A673 (cell line): ENCODE measurements at regions not wholly inside any gene's neighbourhood (a gene's known extent, or its start where the extent isn't known, plus 50 kb on each side); places are given as distances from the start of the nearest gene placed in this dataset.

Source experiments
- BruUV-seq: library from RNA; stranded (reverse); fragments of 400-500 nt; replicated peaks from 2 replicates; lab custom pipeline; 2021; lab: Mats Ljungman, UMichigan
- CTCF ChIA-PET: fragments of 300-600 bp; sonication (Branson Sonifier 250); formaldehyde crosslinking; loops from one replicate; lab custom pipeline; 2022; ENCODE audit warnings: antibody characterized with exemption; lab: Charles Lee
- POLR2A ChIA-PET: fragments of 300-600 bp; sonication (Branson Sonifier 250); formaldehyde crosslinking; loops from one replicate; lab custom pipeline; 2022; ENCODE audit warnings: antibody characterized with exemption; ENCODE audit not compliant: low non-redundant PET; lab: Charles Lee
- DNase-seq: peaks from one replicate; pipeline ENCODE4 v3.0.0-alpha.2; 2015; ENCODE audit warnings: low spot score
- H3K27ac ChIP-seq: fragments of 200-600 bp; sonication (generic); 2 replicates; pipeline ENCODE4 v1.5.1; 2016; ENCODE audit warnings: mixed run types, low read depth, mild to moderate bottlenecking, mixed read lengths, antibody characterized with exemption, low read length; ENCODE audit not compliant: poor library complexity, severe bottlenecking
- H3K27me3 ChIP-seq: fragments of 200-600 bp; sonication (generic); replicated peaks from 2 replicates; pipeline ENCODE4 v1.6.1; 2017; ENCODE audit warnings: mixed run types, low read depth, mild to moderate bottlenecking, mixed read lengths, antibody characterized with exemption, low read length; ENCODE audit not compliant: insufficient read depth, poor library complexity
- H3K36me3 ChIP-seq: fragments of 200-600 bp; sonication (generic); 2 replicates; pipeline ENCODE4 v1.6.1; 2016; ENCODE audit warnings: mixed run types, mild to moderate bottlenecking, mixed read lengths, antibody characterized with exemption, low read length; ENCODE audit not compliant: insufficient read depth, poor library complexity, severe bottlenecking
- H3K4me1 ChIP-seq: fragments of 200-600 bp; sonication (generic); 2 replicates; pipeline ENCODE4 v1.6.1; 2017; ENCODE audit warnings: mixed run types, mild to moderate bottlenecking, mixed read lengths, antibody characterized with exemption, low read length; ENCODE audit not compliant: insufficient read depth, poor library complexity, severe bottlenecking
- H3K4me3 ChIP-seq: fragments of 200-600 bp; sonication (generic); 2 replicates; pipeline ENCODE4 v1.5.1; 2016; ENCODE audit warnings: low read depth, mixed run types, mild to moderate bottlenecking, mixed read lengths, low read length; ENCODE audit not compliant: poor library complexity, severe bottlenecking
- H3K9me3 ChIP-seq: fragments of 200-600 bp; sonication (generic); 2 replicates; pipeline ENCODE4 v1.6.1; 2016; ENCODE audit warnings: mixed run types, low read depth, mild to moderate bottlenecking, mixed read lengths, antibody characterized with exemption, low read length; ENCODE audit not compliant: poor library complexity, severe bottlenecking
- EZH2 ChIP-seq: fragments of 200-600 bp; sonication (generic); IDR thresholded peaks from 2 replicates; pipeline ENCODE4 v1.6.1; 2017; ENCODE audit warnings: borderline replicate concordance, low read depth, mild to moderate bottlenecking, mixed read lengths, antibody characterized with exemption, low read length; ENCODE audit not compliant: poor library complexity, severe bottlenecking
- intact Hi-C: fragments of 100-400 bp; cut with micrococcal nuclease; formaldehyde crosslinking; loops from one replicate; pipeline ENCODE4 v1.10.0; 2022; ENCODE audit not compliant: unreplicated experiment
- TF ChIP-seq, protein P1 (sequence below): fragments of 300-800, 200-600 bp; sonication (generic); conservative IDR thresholded peaks from 2 replicates; pipeline ENCODE4 v1.5.1; 2017; ENCODE audit warnings: low read depth, mild to moderate bottlenecking, antibody characterized with exemption, low read length, moderate library complexity, mixed read lengths

DNA sequence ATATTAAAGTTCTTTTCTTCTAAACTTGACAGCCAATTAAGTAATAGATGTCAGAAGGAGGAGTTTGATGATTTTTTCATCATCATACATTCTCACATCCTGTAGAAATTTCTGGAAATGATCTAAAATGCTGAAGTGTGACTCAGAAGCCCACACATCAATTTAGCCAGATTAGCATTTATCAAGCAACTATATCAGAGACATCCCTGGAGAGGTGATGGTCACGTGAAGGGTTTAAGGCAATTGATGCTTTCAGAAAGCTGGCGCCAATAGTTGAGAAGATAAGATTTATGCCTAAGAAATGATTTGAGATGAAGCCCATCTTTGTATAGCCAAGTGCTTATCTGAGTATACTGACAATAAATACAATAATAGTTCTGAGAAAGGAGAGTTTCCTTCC, 162.9 kb upstream of the RORB start:
- POLR2A ChIA-PET: no interaction called here
- Histone ChIP-seq H3K9me3 (no peaks in the 10 kb centered on the region), H3K4me3 (no peak overlapping the region), H3K36me3 (no peaks in the 10 kb centered on the region), H3K27me3 (no peaks in the 10 kb centered on the region), H3K4me1 (no peaks in the 10 kb centered on the region), H3K27ac (no peak overlapping the region)
- no TSS peak for BruUV-seq
- TF ChIP-seq, protein P1, sequence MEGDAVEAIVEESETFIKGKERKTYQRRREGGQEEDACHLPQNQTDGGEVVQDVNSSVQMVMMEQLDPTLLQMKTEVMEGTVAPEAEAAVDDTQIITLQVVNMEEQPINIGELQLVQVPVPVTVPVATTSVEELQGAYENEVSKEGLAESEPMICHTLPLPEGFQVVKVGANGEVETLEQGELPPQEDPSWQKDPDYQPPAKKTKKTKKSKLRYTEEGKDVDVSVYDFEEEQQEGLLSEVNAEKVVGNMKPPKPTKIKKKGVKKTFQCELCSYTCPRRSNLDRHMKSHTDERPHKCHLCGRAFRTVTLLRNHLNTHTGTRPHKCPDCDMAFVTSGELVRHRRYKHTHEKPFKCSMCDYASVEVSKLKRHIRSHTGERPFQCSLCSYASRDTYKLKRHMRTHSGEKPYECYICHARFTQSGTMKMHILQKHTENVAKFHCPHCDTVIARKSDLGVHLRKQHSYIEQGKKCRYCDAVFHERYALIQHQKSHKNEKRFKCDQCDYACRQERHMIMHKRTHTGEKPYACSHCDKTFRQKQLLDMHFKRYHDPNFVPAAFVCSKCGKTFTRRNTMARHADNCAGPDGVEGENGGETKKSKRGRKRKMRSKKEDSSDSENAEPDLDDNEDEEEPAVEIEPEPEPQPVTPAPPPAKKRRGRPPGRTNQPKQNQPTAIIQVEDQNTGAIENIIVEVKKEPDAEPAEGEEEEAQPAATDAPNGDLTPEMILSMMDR: no peak
- TF ChIP-seq EZH2: no peak
- no peak for DNase-seq
- CTCF ChIA-PET: no interaction called here
- intact Hi-C loops: no loop called here

DNA sequence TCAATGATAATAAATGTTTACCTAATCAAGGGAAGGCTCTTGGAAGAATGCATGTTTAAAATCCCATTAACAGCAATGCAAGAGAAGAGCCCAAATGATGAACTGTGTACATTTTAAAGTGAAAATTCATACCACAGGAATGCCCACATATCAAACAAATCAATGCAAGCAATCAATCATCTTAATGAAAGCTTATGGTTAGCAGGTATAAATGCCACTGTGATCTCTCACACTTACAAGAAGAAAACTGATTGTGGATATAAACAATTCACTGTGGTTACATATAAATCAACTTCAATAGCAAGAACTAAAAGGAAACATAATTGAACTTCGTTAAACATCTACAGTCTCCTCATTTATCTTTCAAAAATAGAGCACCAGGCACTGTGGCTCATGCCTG, 161.0 kb upstream of the RORB start:
- H3K9me3 ChIP-seq: no peaks in the 10 kb centered on the region
- H3K4me3 ChIP-seq: no peak overlapping the region
- no peaks in the 10 kb centered on the region for H3K36me3 ChIP-seq
- BruUV-seq: no TSS peak
- H3K27me3 ChIP-seq: no peaks in the 10 kb centered on the region
- H3K27ac ChIP-seq: no peak overlapping the region
- CTCF ChIA-PET: no interaction called here
- intact Hi-C loops: no loop called here
- no peak for TF ChIP-seq EZH2
- TF ChIP-seq, protein P1: no peak
- POLR2A ChIA-PET: no interaction called here
- no peak for DNase-seq
- H3K4me1 ChIP-seq: no peaks in the 10 kb centered on the region

DNA sequence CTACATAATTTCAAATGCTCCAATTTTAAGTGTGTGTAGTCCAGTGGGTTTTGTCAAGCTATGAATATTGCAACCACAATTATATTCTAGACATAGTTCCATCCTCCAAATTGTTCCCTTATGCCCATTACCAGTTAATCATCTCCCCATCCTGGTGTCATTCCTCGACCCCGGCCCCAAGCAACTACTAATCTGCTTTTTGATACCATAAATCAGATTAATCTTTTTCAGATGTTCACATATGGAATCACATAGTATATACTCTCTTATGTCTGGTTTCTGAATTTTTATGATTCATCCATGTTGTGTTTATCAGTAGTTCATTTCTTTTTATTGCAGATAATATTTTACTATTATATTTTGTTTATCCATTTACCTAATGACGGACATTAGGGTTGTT, 148.4 kb upstream of the RORB start:
- no peak overlapping the region for H3K27ac ChIP-seq
- H3K9me3 ChIP-seq: no peaks in the 10 kb centered on the region
- POLR2A ChIA-PET: no interaction called here
- CTCF ChIA-PET: no interaction called here
- H3K4me1 ChIP-seq: no peaks in the 10 kb centered on the region
- intact Hi-C loops: no loop called here
- no peak for TF ChIP-seq EZH2
- TF ChIP-seq, protein P1: no peak
- no peaks in the 10 kb centered on the region for H3K36me3 ChIP-seq
- BruUV-seq: no TSS peak
- no peak for DNase-seq
- H3K4me3 ChIP-seq: no peak overlapping the region
- no peaks in the 10 kb centered on the region for H3K27me3 ChIP-seq
